Activated CD4-positive, CD25-positive, alpha-beta regulatory T cell treated with anti-CD3 and anti-CD28 coated beads, Interleukin-2, amount 50 U/mL, for 24 hours (primary cell): ENCODE measurements at regions not wholly inside any gene's neighbourhood (a gene's known extent, or its start where the extent isn't known, plus 50 kb on each side); places are given as distances from the start of the nearest gene placed in this dataset.
"Not testable (repeated sequence)": the region's sequence is repeated elsewhere in the genome, so short reads cannot be mapped to it uniquely, and the experiment has no call there.

Experiments used
- ATAC-seq, 2 donors: fragments of 150-1000 bp; cut with Tn5 transposase; one replicate each; pipeline ENCODE4 v1.10.0; 2021; ENCODE audit warnings: mild to moderate bottlenecking in 1 of 2, moderate library complexity in 1 of 2

DNA sequence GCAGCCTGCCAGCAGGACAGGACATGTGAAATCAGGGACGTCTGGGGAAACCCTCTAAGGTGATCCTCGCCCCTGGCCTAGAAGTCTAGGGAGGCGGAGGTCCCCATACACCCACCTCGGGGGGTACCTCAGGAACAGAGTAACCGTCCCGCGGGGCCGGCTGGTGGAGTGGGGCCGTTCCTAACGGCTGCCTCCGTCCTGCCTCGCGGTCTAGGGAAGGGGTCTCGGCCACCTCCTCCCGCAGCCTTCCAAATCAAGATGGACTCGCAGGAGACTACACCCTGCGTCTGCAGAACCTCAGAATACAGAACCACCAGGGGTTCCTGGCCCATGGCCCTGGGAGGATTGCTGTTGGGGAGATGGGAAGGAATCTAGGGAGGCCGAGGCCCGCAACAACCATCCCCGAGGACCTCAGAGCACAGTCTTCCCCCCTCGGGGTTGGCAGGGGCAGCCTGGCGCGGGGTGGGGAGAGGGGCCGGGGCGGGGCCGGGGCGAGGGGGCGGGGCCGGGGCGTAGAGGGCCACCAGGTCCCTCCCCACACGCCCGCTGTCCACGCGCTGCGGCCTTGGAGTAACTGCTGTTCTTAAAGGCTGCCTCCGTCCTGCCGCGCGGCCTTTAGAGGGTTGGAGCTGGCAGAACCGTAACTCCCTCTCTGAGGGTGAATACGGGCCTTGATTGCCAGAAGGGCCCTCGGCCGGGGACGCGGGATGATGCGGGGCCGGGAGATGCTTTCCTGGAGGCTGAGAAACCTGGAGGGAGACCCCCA is 89.0 kb upstream of the MLN start:
- no peak for ATAC-seq

DNA sequence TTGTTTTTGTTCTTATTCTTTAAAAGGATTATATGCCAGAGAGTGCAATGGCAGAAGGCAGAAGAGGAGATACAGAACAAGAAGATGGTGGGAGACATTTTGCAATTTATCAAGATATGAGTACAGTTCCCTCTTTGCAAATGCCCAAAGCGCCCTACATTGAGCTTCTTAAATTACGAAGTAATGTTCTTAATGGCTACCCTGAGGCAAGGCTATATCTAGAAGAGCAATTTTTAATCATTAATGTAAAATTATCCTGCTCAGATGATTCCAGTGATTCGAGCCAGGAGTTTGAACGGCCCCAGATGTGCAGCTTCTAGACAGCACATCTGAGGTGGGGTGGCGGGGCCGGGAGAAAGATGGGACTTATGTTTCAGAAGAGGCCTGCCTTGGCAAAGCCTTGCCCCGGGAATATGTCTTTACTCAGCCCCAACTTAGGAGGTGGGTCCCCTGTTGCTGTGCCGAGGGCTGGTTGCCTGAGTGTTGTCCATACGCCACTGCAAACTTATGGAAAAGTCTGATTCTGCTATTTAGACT is 84.9 kb upstream of the MLN start:
- no peak for ATAC-seq

DNA sequence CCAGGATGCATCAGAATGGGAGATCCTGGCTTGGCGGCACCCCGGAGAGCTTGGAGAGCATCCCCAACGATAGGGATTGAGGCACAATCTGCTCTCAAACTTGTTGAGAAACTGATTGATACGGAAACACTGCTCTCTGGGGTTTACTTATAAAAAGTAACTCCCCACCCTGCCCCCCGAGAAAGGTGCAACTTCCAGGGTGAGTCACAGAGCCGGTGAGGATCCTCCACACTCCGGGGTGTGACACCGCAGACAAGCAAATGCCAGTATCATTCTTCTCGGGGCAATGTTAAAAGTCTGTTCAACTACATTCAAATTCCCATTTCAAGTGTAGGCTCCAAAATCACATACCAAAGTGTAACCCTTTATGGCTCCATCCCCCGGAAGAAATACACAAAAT is 84.4 kb upstream of the MLN start:
- ATAC-seq = no peak

DNA sequence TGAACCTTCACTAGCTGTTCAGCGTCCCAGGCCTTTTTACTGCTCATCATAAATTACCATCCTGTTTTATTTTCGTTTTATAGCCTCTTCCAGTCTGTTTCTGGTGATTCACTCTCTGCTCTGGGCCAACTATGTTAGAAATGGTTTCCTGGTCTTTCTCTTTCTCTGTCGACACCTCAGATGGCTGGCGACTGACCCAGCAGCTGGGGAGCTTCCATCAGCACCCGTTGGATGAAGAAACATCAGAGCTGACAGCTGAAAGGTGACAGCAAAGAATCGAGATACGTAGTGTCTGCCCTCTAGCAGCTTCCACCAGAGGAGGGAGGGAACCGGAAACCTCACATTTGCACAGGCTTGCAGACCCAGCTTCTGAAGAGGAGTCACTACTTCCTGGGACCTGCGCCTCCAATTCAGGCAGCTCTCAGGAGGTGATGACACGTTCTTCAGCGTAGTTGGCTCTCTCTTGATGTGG is 82.9 kb upstream of the MLN start:
- peak; percentile 67 to 80 for ATAC-seq

DNA sequence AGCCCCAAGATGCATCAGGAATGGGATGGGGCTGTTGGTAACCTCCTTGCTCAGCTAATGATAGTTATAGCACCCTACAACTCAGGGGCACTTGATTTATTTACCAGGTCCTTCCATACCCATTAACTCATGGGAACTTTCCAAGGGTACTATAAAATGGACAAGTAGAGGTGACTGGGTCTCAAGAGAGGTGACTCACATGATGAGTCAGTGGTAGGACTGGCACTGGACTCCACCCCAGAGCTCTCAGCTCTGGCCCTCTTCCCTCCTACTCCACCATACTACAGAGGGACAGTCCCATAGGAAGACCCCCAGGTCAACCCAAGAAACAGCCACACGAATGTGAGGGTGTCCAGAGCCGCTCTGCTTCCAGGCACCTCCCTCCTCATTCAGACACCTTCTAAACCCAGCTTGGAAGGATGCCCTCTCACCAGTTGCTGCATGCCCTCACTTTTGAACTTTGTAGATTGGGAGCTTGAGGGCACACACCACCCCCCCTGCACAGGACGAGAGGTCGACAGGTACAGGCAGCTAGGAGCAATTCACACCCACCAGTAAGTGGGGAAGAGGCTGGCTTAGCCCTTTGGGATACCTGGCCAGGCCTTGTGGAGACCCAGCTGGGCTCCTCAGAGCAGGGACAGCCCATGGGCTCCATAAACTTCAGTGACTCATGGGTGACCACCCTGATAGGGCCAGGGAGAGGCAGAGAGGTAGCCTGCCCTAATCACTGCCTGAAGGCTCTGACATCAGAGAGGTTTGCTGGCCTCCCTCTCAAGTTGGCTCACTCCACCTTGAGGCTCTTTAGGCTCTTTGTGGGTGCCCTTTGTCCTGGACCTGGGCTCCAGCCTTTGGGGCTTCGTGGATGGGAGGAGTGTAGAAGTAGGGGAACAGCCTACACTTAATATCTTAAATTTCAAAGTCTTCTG is 81.6 kb upstream of the MLN start:
- no peak for ATAC-seq

DNA sequence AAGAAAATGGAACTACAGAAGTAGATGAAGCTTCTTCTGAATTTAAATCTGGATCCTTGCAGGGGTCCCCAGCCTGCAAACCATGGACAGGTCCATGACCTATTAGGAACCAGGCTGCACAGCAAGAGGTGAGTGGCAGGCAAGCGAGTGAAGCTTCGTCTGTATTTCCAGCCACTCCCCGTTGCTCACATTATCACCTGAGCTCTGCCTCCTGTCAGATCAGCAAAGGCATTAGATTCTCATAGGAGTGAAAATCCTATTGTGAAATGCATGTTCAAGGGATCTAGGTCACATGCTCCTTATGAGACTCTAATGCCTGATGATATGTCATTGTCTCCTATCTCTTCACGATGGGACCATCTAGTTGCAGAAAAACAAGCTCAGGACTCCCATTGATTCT is 79.8 kb upstream of the MLN start:
- not testable (repeated sequence) for ATAC-seq

DNA sequence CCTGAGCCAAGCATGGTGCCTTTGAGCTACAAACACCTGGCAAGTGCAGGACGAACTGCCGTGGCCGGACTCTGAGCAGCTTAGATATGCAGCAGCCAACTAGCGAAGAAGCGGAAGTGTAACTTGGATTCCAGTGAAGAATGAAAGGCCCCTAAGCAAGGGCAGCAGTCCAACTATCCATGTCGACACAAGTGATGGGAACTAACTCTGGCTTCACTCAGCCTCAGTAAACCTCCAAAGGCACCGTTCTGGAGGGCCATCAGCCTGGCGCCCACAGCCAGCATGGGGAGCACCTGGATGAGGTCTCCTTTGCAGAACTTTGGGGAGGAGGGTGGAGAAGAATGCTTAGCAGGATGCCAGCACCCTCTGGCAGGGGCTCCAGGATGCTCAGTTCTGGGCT is 78.4 kb upstream of the MLN start:
- no peak for ATAC-seq

DNA sequence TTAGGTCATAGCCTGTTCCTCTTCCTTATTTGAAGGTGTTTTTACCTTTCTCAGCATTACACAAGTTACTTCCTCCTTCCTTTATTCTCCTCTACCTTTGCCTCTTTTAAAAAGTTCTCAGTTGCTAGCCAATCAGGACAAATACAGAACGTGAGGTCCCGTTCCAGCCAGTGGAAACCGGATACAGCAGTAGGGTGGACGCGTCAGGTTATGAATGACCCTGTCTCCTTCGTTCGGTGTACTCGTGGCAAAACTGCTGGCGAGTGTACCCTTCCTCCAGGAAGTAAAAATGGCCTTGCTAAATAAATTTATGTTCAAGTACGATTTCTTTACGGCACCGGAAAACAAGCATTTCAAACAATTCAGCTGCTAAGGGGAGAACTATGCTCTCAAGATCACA is 77.0 kb upstream of the MLN start:
- no peak for ATAC-seq

DNA sequence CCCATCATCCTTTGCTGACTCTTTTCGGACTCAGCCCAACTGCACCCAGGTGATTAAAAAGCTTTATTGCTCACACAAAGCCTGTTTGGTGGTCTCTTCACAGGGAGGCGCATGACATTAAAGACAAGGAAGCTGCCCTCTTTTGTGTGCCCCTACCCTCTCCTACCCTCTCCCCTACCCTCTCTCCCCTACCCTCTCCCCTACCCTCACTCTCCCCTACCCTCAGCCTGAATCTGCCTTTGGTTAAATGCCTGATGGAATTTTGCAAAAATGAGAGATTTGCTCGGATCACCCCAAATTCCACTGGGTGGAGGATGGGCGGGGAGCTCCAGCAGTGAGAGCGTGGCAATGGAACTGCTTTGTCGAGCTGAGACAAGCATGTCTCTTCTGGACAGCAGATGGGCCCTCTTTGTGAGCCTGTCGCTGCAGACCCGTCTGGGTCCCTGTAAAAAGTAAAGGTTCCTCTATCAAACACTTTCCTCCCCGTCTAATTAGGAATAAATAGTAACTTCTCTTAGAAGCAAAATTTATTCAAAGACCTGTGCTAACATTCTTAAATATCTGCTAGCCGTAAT is 76.4 kb upstream of the MLN start:
- ATAC-seq = no peak

DNA sequence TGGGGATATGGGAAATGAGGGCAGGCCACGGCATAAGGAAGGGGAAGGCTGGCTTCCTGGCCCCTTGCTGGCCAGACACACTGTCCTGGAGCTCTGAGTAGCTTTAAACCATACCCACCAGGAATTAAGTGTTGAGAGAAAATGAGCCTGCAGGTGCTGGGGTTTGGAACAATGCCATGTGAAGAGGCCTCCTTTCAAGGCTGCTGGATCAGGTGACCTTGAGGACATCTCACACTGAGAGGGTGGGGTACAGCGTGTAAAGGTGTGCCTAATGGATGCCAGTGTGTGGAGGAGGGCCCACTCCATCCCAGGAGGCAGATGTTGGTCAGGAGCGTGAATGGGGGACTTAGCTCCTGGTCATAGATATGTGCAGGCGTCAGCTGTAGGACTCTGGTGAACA is 74.8 kb upstream of the MLN start:
- ATAC-seq = no peak

DNA sequence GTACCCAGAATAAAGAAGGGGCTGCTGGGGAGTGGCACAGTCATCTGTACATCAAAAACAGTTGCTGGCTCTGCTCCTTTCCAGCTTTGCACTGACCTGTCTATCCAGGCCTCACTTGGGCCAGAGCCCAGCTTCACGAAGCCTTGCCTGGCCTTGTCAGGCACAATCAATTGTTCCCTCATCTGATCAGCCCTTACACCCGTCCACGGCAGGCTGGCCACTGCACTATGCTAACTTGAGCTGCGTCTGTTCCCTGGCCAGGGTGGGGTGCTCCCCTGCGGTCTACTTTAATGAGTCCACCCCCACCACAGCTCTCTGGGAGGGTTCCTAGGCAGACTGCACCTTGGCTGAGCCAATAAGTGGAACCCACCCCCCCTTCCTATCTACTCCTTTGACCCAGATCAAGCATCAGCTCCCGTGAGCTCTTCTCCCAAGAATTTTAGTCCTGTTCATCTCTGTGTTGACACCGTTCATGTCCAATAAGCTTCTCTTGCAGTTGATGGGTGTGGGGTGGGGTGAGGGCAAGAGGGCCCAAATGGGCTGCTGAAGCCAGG is 74.3 kb upstream of the MLN start:
- no peak for ATAC-seq

DNA sequence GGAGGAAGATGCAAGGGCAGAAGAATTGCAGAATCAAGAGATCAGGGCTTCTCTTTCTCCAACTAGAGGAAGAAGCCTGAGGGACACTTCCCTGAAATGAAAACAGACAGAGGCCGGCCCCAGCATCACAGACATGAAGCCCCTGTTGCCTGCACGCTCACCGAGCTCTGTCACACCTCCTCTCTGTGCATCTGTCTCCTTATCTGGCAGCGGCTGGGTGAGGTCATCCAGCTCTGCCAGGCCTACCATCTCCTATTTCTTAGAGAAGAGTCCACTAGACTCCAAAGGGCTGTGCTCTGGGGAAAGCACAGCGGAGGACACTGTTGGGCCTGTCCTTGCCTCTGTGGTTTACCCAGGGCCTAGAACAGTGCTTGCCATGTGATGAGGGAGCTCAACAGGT is 71.9 kb upstream of the MLN start:
- ATAC-seq = no peak

DNA sequence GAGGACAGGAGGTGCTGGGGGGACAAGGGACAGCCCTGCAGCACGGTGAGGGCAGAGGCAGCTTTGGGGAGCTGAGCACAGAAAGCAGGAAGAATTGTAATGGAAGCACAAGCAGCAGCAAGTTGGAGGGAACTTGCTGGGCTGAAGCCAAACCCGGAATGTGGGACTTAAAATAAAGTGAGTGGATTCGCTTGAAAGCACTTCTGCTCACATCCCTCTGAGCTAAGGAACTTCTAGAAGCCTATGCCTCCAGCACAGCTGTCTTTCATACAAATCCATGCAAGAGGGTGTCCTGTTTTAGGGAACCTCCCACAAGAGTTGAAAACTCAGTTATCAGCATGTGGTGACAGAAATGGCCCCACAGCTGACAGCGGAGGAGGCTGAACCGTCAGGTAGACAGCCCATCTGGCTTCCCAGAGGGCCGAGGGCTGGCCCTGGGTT is 71.4 kb upstream of the MLN start:
- no peak for ATAC-seq

DNA sequence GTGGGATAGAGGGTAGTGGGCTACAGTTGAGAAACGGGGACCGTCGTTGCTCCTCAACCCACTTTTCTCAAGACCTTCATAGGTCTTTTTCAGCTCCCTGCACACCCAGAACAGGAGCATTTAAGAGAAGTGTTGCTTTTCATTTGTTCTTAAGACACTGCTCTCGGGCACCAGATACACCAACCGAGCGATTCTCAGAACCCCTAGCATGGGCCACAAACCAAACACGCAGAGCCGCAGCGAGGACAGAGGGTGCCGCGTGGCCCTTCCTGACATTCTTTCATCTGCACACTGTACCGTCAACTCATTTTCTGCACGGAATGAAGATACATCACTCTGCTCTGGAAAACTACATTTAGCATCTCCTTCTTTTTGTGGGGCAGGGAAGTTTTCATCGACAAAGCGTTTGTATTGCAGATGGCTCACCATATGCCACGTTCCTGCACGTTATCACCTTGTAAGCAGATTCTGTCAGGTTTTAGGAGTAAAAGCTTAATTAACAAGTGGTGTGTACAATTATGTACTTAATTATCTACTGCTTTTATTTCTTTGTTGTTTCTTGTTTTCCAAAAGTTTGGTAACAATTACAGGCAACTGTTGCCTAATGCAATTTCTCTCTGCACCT is 70.4 kb upstream of the MLN start:
- no peak for ATAC-seq

DNA sequence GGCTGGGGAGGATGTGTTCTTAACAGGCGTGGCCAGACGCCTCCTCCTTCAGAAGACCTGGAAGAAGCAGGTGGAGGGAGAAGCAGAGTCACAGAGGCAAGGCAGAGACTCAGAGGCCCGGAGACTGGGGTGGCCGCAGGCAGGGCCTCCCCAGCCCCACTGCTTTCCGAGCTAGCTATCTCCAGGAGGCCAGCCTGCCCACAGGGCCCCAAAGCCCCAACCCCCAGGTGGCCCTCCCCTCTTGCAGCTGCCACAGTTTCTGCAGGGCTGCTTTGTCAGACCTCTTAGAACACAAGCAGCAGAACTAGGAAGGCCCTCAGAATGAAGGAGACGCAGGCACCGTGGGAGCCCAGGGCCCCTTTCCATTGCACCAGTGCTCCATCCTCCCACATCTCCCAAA is 69.0 kb upstream of the MLN start:
- ATAC-seq = no peak

DNA sequence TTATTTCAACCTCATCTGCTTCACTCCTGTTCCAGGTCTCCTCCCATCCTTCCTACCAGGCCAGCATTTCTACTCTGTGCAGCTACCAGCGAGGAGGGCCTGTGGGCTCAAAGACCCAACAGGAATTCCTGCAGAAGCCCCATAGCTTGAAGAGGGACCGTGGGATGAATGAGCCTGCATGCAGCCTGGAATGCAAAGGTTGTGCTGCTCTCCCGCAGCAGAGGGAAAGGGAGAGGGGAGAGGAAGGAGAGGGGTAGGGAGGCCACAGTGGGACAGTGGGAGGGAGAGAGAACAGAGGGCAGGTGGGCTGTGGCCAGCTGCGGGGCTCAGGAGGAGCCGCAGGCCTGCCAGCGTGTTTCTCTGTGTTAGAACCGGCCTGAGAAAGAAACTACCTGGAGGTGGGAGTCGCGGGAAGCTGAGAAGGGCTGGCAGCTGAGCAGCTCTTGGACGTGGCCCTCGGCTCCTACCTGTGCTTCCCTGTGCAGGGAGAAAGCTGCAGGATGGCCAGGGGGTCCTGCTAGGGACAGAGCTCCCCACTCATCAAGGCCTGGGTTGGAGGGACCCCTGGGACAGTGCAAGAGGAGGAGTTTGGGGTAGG is 66.1 kb upstream of the MLN start:
- ATAC-seq = no peak

DNA sequence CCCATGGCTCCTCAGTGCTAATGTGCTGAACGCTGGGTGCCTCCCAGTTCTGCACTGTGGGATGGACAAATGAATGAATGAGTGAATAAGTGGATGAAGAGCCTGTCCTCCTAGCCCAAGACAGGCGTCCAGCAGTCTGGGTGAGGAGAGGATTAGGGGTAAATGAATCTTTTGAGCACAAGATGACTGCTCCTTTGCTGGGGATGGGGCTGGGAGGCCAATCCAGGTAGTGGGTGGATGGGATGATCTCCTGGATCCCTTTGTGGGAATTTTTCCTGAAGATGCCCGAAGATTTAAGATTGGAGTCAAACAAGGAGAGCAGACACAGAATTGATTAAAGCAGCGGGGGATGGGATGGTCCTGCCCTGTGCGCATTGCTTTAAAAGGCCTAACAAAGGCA is 65.3 kb upstream of the MLN start:
- ATAC-seq = no peak

DNA sequence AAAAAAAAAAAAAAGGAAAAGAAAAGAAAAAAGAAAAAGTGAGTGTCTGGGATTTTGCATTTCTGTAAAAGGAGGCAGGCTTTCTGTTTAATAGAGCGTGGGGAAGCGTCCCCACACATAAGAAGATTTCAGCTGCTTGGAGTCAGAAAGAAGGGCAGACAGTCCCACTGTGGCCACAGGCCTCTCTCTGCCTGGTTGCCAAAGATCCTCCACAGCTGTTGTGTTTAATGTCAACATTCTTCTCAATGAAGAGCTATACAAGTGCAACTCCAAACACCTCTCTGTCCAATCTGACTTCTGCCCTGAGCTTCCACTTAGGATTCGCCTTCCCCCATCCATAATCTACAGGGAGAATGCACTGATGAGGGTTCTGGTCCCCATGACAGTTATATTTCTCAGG is 64.3 kb upstream of the MLN start:
- no peak for ATAC-seq

DNA sequence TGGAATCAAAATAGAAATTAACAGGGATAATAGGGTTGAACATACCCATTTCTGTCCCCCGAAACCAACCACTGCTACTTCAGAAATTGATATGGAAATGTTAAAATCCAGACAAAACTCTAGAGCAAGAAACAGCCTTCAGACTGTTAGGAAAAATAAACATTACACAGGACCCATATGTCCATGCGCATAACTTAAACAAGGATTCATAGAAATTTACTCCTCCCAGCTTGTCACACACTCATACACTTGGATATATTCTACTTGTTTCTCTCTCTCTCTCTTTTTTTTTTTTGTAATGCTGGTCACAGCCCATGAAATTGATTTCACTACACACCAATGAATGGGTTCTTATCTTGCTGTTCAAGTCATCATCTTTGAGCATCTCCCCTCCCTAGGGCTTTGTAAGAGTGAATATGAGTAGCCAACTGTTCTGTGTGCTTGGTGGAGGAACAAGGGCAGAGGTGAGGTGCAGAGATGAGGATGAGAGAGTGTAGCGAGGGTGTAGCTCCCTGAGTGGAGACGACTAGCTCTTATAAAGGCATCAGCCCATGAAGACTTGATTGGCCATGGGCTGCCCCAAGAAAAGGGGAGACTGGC is 61.8 kb upstream of the MLN start:
- no peak for ATAC-seq

DNA sequence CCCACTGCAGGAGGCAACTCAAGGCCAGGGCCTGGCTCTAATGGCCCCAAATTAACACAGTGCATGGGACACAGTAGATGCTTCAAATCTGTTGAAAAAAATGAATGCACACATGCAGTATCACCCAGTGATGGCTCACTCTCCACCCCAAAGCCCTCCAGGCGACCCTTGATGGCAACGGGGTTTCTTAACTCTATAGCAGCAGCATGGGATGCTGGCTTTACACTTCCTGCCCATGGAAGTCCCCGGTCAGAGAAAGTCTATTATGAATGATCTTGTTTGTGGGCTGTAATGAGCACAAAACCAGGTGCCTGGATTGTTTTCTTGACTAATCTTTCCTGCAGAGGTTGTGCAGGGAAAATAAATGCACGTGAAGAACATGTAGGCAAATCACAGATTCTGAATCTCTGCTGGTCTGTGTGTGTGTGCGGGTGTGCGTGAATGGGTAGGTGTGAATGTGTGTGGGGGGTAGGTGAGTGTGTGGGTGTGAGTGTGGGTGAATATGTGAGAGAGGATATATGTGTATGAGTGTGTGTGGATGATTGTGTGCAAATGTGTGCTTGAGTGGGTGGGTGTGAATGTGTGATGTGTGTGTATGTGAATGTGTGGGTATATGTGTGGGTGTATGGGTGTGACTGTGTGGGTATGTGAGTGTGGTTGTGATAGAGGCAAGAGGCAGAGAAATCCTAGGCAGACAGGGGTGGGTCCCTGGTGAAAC is 60.1 kb upstream of the MLN start:
- peak in 1 of 2 donors; percentile 24 for ATAC-seq

DNA sequence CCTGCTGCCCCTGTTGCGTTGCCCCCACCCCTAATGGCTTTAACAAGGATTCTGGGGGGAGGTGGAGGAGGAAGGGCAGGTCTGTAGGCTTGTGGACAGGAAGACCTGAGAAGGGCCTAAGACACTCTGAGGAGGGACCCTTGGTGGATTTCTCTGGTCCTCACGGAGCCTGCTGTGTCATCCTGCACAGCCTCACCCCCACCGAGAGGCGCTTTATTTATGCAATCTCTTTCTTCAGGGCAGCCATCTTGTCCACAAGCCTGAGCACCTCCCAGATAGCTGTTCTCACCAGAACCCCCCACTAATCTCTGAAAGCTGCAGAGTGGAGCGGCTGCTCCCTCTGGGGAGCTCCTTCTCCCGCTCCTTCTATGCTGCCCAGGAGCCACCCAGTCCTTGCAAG is 59.3 kb upstream of the MLN start:
- no peak for ATAC-seq
